H1 (cell line): ENCODE measurements at regions not wholly inside any gene's neighbourhood (a gene's known extent, or its start where the extent isn't known, plus 50 kb on each side); places are given as distances from the start of the nearest gene placed in this dataset.

Experiments used
- CHD2 ChIP-seq: IDR thresholded peaks from 2 replicates; pipeline ENCODE4 v1.6.1; 2012; ENCODE audit warnings: low read length, improper control_type of control experiment
- E2F6 ChIP-seq: IDR thresholded peaks from 2 replicates; pipeline ENCODE4 v1.6.1; 2012; ENCODE audit warnings: inconsistent platforms
- POLR2A ChIP-seq, 2 experiments: IDR thresholded peaks; 1 replicate in 1 of 2; 2 replicates in 1 of 2; pipeline ENCODE4 v1.6.1; 2011; ENCODE audit warnings: low read depth in 2 of 2, low read length in 2 of 2, mild to moderate bottlenecking in 2 of 2; ENCODE audit errors: control extremely low read depth in 1 of 2
- SIX5 ChIP-seq: IDR thresholded peaks from 2 replicates; pipeline ENCODE4 v1.6.1; 2011; ENCODE audit warnings: mild to moderate bottlenecking, low read depth, low read length
- TF ChIP-seq, protein P1 (sequence below), 3 experiments: IDR thresholded peaks; 1 replicate in 2 of 3; 2 replicates in 1 of 3; pipeline versions ENCODE4 v1.5.1 to v1.6.1; 2011; ENCODE audit warnings: low read length in 3 of 3, mild to moderate bottlenecking in 3 of 3, inconsistent platforms in 2 of 3, low read depth in 1 of 3, moderate library complexity in 1 of 3; ENCODE audit not compliant: insufficient read depth in 1 of 3; ENCODE audit errors: control extremely low read depth in 1 of 3
- TF ChIP-seq, protein P2 (sequence below): IDR thresholded peaks from 2 replicates; pipeline ENCODE4 v1.6.1; 2012; ENCODE audit warnings: inconsistent platforms

GRCh38 chr4:45102716-45103115, 376.4 kb upstream of the GNPDA2 start:
- TF ChIP-seq POLR2A (IDR thresholded peaks at IDR 0.05; ENCODE audit: control extremely low read depth in 1 of 2, low read depth in 2 of 2, low read length in 2 of 2) (no peak), E2F6 (no peak), SIX5 (no peak), CHD2 (no peak)
- TF ChIP-seq, protein P1, sequence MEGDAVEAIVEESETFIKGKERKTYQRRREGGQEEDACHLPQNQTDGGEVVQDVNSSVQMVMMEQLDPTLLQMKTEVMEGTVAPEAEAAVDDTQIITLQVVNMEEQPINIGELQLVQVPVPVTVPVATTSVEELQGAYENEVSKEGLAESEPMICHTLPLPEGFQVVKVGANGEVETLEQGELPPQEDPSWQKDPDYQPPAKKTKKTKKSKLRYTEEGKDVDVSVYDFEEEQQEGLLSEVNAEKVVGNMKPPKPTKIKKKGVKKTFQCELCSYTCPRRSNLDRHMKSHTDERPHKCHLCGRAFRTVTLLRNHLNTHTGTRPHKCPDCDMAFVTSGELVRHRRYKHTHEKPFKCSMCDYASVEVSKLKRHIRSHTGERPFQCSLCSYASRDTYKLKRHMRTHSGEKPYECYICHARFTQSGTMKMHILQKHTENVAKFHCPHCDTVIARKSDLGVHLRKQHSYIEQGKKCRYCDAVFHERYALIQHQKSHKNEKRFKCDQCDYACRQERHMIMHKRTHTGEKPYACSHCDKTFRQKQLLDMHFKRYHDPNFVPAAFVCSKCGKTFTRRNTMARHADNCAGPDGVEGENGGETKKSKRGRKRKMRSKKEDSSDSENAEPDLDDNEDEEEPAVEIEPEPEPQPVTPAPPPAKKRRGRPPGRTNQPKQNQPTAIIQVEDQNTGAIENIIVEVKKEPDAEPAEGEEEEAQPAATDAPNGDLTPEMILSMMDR (IDR thresholded peaks at IDR 0.05; ENCODE audit: control extremely low read depth in 1 of 3, insufficient read depth in 1 of 3, low read depth in 1 of 3, low read length in 3 of 3), result no peak
- TF ChIP-seq, protein P2, sequence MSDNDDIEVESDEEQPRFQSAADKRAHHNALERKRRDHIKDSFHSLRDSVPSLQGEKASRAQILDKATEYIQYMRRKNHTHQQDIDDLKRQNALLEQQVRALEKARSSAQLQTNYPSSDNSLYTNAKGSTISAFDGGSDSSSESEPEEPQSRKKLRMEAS, result no peak
